RWPE1 (cell line): ENCODE measurements at regions not wholly inside any gene's neighbourhood (a gene's known extent, or its start where the extent isn't known, plus 50 kb on each side); places are given as distances from the start of the nearest gene placed in this dataset.

Source experiments
- CTCF ChIA-PET: fragments of 350-600 bp; sonication (Branson Sonifier 250); formaldehyde crosslinking; extraction: SDS; loops from one replicate; lab custom pipeline; 2021; lab: Yijun Ruan, JAX
- POLR2A ChIA-PET: fragments of 400-600 bp; formaldehyde crosslinking; extraction: SDS; loops from one replicate; lab custom pipeline; 2020; ENCODE audit warnings: antibody characterized with exemption; ENCODE audit not compliant: low non-redundant PET; lab: Yijun Ruan, JAX
- DNase-seq: peaks from one replicate; pipeline ENCODE4 v3.0.0; 2012; ENCODE audit warnings: low spot score
- H3K27ac ChIP-seq: fragments of 450-650 bp; 2 replicates; pipeline ENCODE4 v1.5.1; 2017
- CTCF ChIP-seq: fragments of 450-650 bp; conservative IDR thresholded peaks from 2 replicates; pipeline ENCODE4 v1.5.1; 2017; ENCODE audit warnings: low read depth, mild to moderate bottlenecking

DNA sequence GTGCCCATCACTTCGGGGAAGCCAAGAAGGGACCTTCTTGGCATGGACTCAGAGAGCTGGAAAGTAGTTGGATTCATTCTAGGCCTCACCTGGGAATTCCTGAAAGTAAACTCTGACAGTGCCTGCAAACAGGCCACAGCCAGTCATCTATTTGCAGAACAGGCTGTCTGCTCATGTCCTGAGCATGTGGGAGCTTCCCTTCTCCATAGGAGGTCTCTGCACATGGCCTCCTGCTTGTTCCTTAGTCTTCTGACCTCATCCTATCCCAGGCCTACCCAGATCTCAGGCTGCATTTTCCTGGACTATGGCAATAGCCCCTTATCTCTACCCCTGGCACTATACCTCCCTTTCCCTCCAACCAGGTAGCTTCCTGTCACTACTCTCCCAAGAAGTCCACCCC lies 67.2 kb upstream of the FSTL4 start:
- H3K27ac ChIP-seq, result no peak overlapping the region
- no peak for DNase-seq
- no peak for TF ChIP-seq CTCF
- ChIA-PET POLR2A (no interaction called here), CTCF (no interaction called here)

DNA sequence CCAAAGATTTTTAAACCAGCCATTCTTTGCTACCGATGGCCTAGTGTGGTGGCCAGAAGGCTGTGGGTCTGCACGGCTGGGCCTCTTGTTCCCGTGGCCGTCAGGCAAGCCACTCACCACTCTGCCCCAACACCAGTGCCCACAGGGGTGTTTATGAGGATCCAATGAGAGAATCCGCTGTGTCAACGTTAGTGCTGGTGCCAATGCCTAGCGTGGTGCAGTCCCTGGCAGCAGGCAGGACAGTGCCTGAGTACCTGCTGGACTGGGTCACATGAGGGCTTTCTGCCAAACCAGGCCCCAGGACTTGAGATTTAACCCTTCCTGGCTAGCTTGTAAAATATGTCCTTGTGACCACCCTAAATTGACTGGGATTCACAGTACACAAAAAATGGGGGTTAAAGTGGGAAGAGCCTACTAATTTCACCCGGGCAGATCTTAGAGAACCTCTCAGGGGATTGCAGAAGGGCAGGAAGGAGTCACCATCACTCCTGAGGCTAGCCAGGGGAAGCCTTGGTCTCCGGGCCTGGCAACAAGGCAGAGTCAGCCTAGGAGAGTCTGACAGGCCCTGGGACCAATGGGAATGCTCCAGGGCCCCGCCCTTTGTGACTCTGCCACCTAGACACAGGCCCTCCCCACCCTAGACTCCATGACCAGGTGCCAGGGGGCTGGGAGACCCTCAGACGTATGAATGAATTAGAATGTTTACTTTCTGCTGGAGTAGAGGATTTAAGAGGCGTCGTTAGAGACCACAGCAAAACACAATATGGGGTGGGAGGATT lies 63.2 kb upstream of the FSTL4 start:
- H3K27ac ChIP-seq, result no peak overlapping the region
- ChIA-PET CTCF (no interaction called here), POLR2A (no interaction called here)
- DNase-seq, result no peak
- TF ChIP-seq CTCF, result no peak

- DNase-seq, result no peak
- POLR2A ChIA-PET, result no interaction called here
- no peak overlapping the region for H3K27ac ChIP-seq
- no peak for TF ChIP-seq CTCF
- CTCF ChIA-PET, result no interaction called here
Observed at GRCh38 chr5:133670336-133670735, 58.0 kb upstream of the FSTL4 start.

- H3K27ac ChIP-seq, result no peak overlapping the region
- CTCF ChIA-PET, result no interaction called here
- no peak for TF ChIP-seq CTCF
- POLR2A ChIA-PET, result no interaction called here
- DNase-seq, result no peak
Observed at GRCh38 chr5:133669472-133669871, 57.1 kb upstream of the FSTL4 start.

DNA sequence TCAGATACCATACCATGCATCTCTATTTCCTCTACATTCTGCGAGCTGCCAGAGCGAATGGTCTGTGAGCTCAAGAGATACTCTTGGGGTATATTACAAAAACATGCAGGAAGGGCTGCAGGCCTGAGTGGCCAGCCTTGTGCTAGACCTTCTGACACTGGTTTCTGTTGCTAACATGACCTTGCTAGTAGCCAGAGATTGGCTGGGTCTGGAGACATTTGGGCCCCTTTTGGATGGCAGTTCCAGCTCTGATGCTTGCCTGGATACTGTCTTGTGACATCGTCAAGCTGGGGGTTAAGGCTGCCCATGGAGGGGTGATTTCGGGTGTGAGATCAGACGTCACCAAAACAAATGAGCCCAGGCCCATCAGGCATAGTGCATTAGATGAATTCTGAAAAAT lies 56.1 kb upstream of the FSTL4 start:
- H3K27ac ChIP-seq, result no peak overlapping the region
- no peak for TF ChIP-seq CTCF
- DNase-seq, result no peak
- CTCF ChIA-PET, result interaction anchor here (1.0 kb wide), 1 partner anchor 245 kb away, joined by 5 read pairs; no protein-coding TSS in a partner anchor
- POLR2A ChIA-PET, result no interaction called here

DNA sequence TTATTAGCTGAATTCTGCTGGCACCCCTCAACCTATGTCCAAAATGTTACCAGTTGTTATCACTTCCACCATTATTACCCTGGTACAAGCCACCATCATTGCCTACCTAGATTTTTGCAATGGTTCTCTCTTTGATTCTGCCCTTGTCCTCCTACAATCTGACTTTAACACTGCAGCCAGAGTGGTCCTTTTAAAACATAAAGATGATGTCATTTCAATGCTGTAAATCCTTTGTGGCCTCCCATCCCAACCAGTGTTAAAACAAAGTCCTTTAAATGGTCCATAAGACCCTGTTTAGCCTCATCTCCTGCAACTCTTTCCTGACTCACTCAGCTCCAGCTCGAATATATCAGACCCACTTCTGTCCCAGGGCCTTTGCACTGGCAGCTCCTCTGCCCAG lies 54.9 kb upstream of the FSTL4 start:
- H3K27ac ChIP-seq, result no peak overlapping the region
- POLR2A ChIA-PET, result no interaction called here
- DNase-seq, result no peak
- no peak for TF ChIP-seq CTCF
- CTCF ChIA-PET, result interaction anchor here (0.7 kb wide), 1 partner anchor 9 kb away, joined by 4 read pairs; no protein-coding TSS in a partner anchor
